ENCODE measurements at regions not wholly inside any gene's neighbourhood (a gene's known extent, or its start where the extent isn't known, plus 50 kb on each side); places are given as distances from the start of the nearest gene placed in this dataset.
"Not testable (repeated sequence)": the region's sequence is repeated elsewhere in the genome, so short reads cannot be mapped to it uniquely, and the experiment has no call there.

DNA sequence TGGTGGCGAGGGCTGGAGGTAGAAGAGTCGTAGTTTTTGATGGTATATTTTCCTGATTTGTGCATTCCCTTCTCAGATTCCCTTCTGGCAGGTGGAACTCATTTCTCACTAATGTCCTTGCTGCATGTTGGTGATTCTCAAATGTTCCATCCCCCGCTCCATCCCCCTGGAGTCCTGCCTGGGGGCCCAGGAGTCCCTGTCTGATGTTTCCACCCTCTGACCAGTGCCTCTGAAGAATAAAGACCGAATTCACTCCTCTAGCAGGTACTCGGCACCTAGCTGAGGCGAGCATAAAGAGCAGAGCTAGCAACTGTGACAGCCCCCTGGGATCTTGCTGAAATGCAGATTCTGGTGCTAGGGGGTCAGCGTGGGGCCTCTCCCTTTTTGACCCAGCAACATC lies 301.8 kb downstream of the BCL2L11 start:
- TF ChIP-seq, protein P1, sequence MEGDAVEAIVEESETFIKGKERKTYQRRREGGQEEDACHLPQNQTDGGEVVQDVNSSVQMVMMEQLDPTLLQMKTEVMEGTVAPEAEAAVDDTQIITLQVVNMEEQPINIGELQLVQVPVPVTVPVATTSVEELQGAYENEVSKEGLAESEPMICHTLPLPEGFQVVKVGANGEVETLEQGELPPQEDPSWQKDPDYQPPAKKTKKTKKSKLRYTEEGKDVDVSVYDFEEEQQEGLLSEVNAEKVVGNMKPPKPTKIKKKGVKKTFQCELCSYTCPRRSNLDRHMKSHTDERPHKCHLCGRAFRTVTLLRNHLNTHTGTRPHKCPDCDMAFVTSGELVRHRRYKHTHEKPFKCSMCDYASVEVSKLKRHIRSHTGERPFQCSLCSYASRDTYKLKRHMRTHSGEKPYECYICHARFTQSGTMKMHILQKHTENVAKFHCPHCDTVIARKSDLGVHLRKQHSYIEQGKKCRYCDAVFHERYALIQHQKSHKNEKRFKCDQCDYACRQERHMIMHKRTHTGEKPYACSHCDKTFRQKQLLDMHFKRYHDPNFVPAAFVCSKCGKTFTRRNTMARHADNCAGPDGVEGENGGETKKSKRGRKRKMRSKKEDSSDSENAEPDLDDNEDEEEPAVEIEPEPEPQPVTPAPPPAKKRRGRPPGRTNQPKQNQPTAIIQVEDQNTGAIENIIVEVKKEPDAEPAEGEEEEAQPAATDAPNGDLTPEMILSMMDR (IDR thresholded peaks at IDR 0.05), result not testable (repeated sequence)
- not testable (repeated sequence) for TF ChIP-seq EP300 (IDR thresholded peaks at IDR 0.05)

All from gastroesophageal sphincter (tissue), 3 donors.